Neural progenitor cell (in vitro differentiated cells): ENCODE measurements at regions not wholly inside any gene's neighbourhood (a gene's known extent, or its start where the extent isn't known, plus 50 kb on each side); places are given as distances from the start of the nearest gene placed in this dataset.
A peak's percentile ranks its signal among the peaks of the same experiment; 100 is the strongest.

Experiments used
- DNase-seq: peaks from one replicate; pipeline ENCODE4 v3.0.0-alpha.2; 2016; ENCODE audit warnings: low spot score
- H2AFZ ChIP-seq: fragments of 200-600 bp; sonication (generic); replicated peaks from 2 replicates; pipeline ENCODE4 v1.6.1; 2016; ENCODE audit warnings: antibody characterized with exemption
- H3F3A ChIP-seq: fragments of 200-600 bp; sonication (generic); 2 replicates; pipeline ENCODE4 v1.6.1; 2016; ENCODE audit warnings: antibody characterized with exemption, low read depth
- H3K27ac ChIP-seq: fragments of 200-600 bp; sonication (generic); 2 replicates; pipeline ENCODE4 v1.5.1; 2016; ENCODE audit warnings: mild to moderate bottlenecking
- H3K27me3 ChIP-seq: fragments of 200-600 bp; sonication (generic); 2 replicates; pipeline ENCODE4 v1.6.1; 2016; ENCODE audit warnings: mild to moderate bottlenecking, moderate library complexity
- H3K36me3 ChIP-seq: fragments of 200-600 bp; sonication (generic); 2 replicates; pipeline ENCODE4 v1.5.1; 2016
- H3K4me1 ChIP-seq: fragments of 200-600 bp; sonication (generic); 2 replicates; pipeline ENCODE4 v1.6.1; 2016; ENCODE audit warnings: mixed run types
- H3K4me2 ChIP-seq: fragments of 200-600 bp; sonication (generic); 2 replicates; pipeline ENCODE4 v1.6.1; 2016
- H3K4me3 ChIP-seq: fragments of 200-600 bp; sonication (generic); 2 replicates; pipeline ENCODE4 v1.5.1; 2016
- H3K79me2 ChIP-seq: fragments of 200-600 bp; sonication (generic); 2 replicates; pipeline ENCODE4 v1.6.1; 2016; ENCODE audit warnings: low read depth
- H3K9ac ChIP-seq: fragments of 200-600 bp; sonication (generic); 2 replicates; pipeline ENCODE4 v1.6.1; 2016
- H3K9me3 ChIP-seq: fragments of 200-600 bp; sonication (generic); 2 replicates; pipeline ENCODE4 v1.5.1; 2016; ENCODE audit warnings: low read depth
- H4K20me1 ChIP-seq: fragments of 200-600 bp; sonication (generic); 2 replicates; pipeline ENCODE4 v1.6.1; 2016; ENCODE audit warnings: low read depth
- H3K27ac Mint-ChIP-seq: 3 replicates; pipeline ENCODE4 v1.8.0; 2021; ENCODE audit warnings: mixed read lengths
- H3K27me3 Mint-ChIP-seq: 2 replicates; pipeline ENCODE4 v1.8.0; 2022; ENCODE audit warnings: low read depth, mild to moderate bottlenecking, inconsistent platforms, moderate library complexity, mixed read lengths; ENCODE audit not compliant: insufficient read depth
- H3K36me3 Mint-ChIP-seq: 3 replicates; pipeline ENCODE4 v1.8.0; 2021; ENCODE audit warnings: mixed read lengths
- H3K4me1 Mint-ChIP-seq: 3 replicates; pipeline ENCODE4 v1.8.0; 2021; ENCODE audit warnings: mixed read lengths
- H3K4me3 Mint-ChIP-seq: 3 replicates; pipeline ENCODE4 v1.8.0; 2021; ENCODE audit warnings: mild to moderate bottlenecking, moderate library complexity, mixed read lengths
- H3K9me3 Mint-ChIP-seq: 3 replicates; pipeline ENCODE4 v1.8.0; 2020; ENCODE audit warnings: mixed read lengths
- EZH2 ChIP-seq: fragments of 200-600 bp; sonication (generic); IDR thresholded peaks from 2 replicates; pipeline ENCODE4 v1.6.1; 2017; ENCODE audit warnings: antibody characterized with exemption, mild to moderate bottlenecking, moderate library complexity
- EZH2phosphoT487 ChIP-seq: fragments of 200-600 bp; sonication (generic); IDR thresholded peaks from 2 replicates; pipeline ENCODE4 v1.6.1; 2017; ENCODE audit warnings: antibody characterized with exemption
- TF ChIP-seq, protein P1 (sequence below): fragments of 200-600 bp; sonication (generic); IDR thresholded peaks from 2 replicates; pipeline ENCODE4 v1.5.1; 2017; ENCODE audit warnings: antibody characterized with exemption, mild to moderate bottlenecking

DNA sequence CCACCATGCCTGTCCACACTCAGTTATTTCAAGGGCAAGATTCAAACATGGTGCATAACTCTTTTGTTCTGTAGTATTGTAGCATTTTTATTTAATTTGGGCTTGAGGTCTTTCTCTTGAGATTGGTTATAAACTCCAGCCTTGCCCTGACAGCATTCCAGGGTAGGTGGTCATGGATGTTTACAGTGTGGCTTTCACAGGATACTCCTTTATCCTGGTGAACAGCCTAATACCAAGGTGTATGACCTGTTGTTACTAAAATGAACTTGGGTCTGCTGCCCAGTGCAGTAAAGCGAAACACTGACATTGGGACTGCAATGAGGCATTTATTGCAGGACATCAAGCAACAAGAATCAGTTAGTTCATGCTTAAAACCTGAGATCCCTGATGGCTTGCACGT, 434.8 kb downstream of the ANKRD50 start:
- Histone ChIP-seq H2AFZ (no peak overlapping the region), H4K20me1 (no peaks in the 10 kb centered on the region), H3K27me3 (no peaks in the 10 kb centered on the region), H3K9ac (no peak overlapping the region), H3K9me3 (no peaks in the 10 kb centered on the region), H3F3A (no peaks in the 10 kb centered on the region), H3K4me2 (no peak overlapping the region), H3K4me3 (no peak overlapping the region), H3K27ac (no peak overlapping the region), H3K4me1 (peaks cover 7% of the 10 kb centered on the region), H3K79me2 (no peaks in the 10 kb centered on the region), H3K36me3 (no peaks in the 10 kb centered on the region)
- H3K27me3 Mint-ChIP-seq, result peaks cover 3% of the 10 kb centered on the region
- H3K9me3 Mint-ChIP-seq, result no peaks in the 10 kb centered on the region
- TF ChIP-seq, protein P1, sequence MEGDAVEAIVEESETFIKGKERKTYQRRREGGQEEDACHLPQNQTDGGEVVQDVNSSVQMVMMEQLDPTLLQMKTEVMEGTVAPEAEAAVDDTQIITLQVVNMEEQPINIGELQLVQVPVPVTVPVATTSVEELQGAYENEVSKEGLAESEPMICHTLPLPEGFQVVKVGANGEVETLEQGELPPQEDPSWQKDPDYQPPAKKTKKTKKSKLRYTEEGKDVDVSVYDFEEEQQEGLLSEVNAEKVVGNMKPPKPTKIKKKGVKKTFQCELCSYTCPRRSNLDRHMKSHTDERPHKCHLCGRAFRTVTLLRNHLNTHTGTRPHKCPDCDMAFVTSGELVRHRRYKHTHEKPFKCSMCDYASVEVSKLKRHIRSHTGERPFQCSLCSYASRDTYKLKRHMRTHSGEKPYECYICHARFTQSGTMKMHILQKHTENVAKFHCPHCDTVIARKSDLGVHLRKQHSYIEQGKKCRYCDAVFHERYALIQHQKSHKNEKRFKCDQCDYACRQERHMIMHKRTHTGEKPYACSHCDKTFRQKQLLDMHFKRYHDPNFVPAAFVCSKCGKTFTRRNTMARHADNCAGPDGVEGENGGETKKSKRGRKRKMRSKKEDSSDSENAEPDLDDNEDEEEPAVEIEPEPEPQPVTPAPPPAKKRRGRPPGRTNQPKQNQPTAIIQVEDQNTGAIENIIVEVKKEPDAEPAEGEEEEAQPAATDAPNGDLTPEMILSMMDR, result no peak
- TF ChIP-seq EZH2 (no peak), EZH2phosphoT487 (no peak)
- no peaks in the 10 kb centered on the region for H3K36me3 Mint-ChIP-seq
- no peak overlapping the region for H3K4me3 Mint-ChIP-seq
- DNase-seq, result no peak
- no peaks in the 10 kb centered on the region for H3K4me1 Mint-ChIP-seq
- H3K27ac Mint-ChIP-seq, result no peak overlapping the region

DNA sequence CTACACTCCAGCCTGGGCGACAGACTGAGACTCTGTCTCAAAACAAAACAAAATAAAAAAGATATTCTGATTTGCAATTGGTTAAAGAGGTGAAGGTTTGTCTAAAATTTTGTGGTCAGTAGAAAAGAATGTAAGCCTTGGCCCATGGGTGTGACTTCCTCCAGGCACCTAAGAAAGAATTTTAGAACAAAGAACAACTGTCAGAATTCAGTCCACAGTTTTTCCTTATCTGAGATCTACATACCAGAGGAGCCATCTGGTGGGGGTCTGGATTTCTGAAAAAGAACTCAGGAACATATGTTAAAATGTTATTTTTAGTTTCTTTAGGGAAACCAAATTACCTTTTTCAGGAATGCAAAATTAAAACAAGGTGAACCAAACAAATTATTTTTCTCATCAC, 434.1 kb downstream of the ANKRD50 start:
- H3K9me3 ChIP-seq, result no peaks in the 10 kb centered on the region
- Mint-ChIP-seq H3K27ac (no peak overlapping the region), H3K36me3 (no peaks in the 10 kb centered on the region), H3K4me1 (no peaks in the 10 kb centered on the region), H3K9me3 (no peaks in the 10 kb centered on the region), H3K4me3 (no peak overlapping the region), H3K27me3 (no peaks in the 10 kb centered on the region)
- H4K20me1 ChIP-seq, result no peaks in the 10 kb centered on the region
- no peaks in the 10 kb centered on the region for H3K79me2 ChIP-seq
- H3K9ac ChIP-seq, result no peak overlapping the region
- no peak overlapping the region for H2AFZ ChIP-seq
- no peaks in the 10 kb centered on the region for H3K36me3 ChIP-seq
- TF ChIP-seq EZH2 (no peak), EZH2phosphoT487 (no peak)
- TF ChIP-seq, protein P1, result no peak
- H3K4me3 ChIP-seq, result no peak overlapping the region
- H3F3A ChIP-seq, result no peaks in the 10 kb centered on the region
- H3K27me3 ChIP-seq, result no peaks in the 10 kb centered on the region
- H3K4me2 ChIP-seq, result no peak overlapping the region
- no peak for DNase-seq
- no peak overlapping the region for H3K27ac ChIP-seq
- peaks cover 7% of the 10 kb centered on the region for H3K4me1 ChIP-seq

- no peak for DNase-seq
- no peaks in the 10 kb centered on the region for H3K36me3 Mint-ChIP-seq
- H2AFZ ChIP-seq, result no peak overlapping the region
- H3K9me3 Mint-ChIP-seq, result no peaks in the 10 kb centered on the region
- H3K27me3 Mint-ChIP-seq, result no peaks in the 10 kb centered on the region
- no peaks in the 10 kb centered on the region for H3K79me2 ChIP-seq
- no peaks in the 10 kb centered on the region for H3K4me1 Mint-ChIP-seq
- H3K27me3 ChIP-seq, result no peaks in the 10 kb centered on the region
- no peaks in the 10 kb centered on the region for H4K20me1 ChIP-seq
- no peak overlapping the region for H3K4me3 ChIP-seq
- H3K4me3 Mint-ChIP-seq, result no peak overlapping the region
- no peaks in the 10 kb centered on the region for H3K36me3 ChIP-seq
- H3K4me2 ChIP-seq, result peak overlapping the region; percentile 1
- H3K9me3 ChIP-seq, result no peaks in the 10 kb centered on the region
- H3K4me1 ChIP-seq, result peaks cover 7% of the 10 kb centered on the region
- H3K27ac ChIP-seq, result peak overlapping the region; percentile 24
- H3K9ac ChIP-seq, result no peak overlapping the region
- no peaks in the 10 kb centered on the region for H3F3A ChIP-seq
- no peak overlapping the region for H3K27ac Mint-ChIP-seq
- no peak for TF ChIP-seq EZH2
- no peak for TF ChIP-seq EZH2phosphoT487
- TF ChIP-seq, protein P1, result no peak
Measured at GRCh38 chr4:124279741-124280140, 432.8 kb downstream of the ANKRD50 start.
